ENCODE measurements at regions not wholly inside any gene's neighbourhood (a gene's known extent, or its start where the extent isn't known, plus 50 kb on each side); places are given as distances from the start of the nearest gene placed in this dataset.

DNA sequence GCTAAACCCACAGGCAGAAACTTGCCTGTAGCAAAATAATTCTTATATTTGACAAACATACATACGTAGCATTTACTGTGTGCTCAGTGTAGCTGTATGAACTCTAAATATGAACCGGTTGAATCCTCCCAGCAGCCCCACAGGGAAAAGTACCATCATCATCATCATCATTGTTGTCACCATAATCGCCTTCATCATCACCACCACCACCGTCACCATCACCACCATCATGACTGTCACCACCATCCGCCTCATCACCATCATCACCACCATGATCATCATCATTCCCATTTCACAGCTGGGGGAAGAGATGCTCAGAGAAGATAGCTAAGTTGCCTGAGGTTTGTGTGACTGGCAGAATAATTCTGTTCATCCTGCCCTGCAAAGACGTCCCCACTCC is 81.7 kb downstream of the IRF8 start:
- TF ChIP-seq, protein P1, sequence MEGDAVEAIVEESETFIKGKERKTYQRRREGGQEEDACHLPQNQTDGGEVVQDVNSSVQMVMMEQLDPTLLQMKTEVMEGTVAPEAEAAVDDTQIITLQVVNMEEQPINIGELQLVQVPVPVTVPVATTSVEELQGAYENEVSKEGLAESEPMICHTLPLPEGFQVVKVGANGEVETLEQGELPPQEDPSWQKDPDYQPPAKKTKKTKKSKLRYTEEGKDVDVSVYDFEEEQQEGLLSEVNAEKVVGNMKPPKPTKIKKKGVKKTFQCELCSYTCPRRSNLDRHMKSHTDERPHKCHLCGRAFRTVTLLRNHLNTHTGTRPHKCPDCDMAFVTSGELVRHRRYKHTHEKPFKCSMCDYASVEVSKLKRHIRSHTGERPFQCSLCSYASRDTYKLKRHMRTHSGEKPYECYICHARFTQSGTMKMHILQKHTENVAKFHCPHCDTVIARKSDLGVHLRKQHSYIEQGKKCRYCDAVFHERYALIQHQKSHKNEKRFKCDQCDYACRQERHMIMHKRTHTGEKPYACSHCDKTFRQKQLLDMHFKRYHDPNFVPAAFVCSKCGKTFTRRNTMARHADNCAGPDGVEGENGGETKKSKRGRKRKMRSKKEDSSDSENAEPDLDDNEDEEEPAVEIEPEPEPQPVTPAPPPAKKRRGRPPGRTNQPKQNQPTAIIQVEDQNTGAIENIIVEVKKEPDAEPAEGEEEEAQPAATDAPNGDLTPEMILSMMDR (IDR thresholded peaks at IDR 0.05; ENCODE audit: insufficient read depth, missing control alignments): no peak
- FAIRE-seq: no peak

DNA sequence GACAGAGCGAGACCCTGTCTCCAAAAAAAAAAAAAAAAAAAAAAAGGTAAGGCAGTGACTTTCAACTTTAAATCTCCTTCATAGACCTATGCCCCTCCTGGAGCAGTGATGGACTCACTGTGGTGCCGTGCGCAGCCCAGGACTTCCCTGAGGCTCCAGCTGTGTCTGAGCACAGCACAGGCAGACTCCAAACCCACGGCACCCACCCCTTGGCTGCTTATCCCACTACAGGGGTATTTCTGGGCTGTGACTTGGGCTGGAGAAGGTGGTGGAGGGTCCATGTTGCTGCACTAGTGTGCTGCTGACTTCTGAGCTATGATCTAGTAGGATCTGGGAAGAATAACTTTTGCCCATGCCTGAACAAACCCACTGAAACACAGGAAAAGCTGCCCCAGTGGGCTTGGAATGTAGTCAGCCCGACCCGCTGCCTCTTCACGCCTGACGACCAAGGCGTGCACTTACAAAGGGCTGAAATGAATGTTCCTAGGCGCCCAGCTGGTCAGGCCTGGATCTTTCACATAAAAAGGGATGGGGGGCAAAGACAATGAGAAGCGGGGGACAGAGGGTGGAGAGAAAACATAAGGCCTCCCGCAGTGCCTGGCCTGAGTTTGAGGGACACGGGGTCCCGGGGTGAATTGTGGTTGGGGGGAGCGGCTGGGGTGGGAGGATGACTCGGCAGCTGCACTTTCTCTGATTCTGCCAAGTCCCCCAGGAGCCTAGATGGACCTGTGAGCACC is 83.0 kb downstream of the IRF8 start:
- FAIRE-seq: no peak
- no peak for DNase-seq (ENCODE audit: insufficient read length, low spot score)

More for the DNA sequence above, 81.7 kb downstream of the IRF8 start:
- no peak for DNase-seq (ENCODE audit: insufficient read length, low spot score)

DNA sequence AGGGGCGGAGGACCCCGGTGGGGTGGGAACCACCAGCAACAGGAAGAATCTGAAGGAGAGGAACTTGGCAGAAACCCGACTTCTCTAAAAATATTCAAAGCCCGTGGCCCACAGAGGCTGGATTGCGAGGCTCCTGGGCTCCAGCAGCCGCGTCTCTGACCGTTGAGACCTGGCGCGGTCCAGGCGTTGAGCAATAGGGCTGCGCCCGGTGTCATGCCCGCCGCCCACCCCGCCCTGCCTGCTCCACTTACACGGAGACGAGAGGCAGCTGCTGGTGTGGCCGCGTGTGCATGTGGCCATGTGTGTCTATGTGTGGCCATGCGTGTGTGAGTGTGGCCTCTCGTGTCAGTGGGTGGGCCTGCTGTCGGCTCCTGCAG is 83.6 kb downstream of the IRF8 start:
- FAIRE-seq (no peak), DNase-seq (ENCODE audit: insufficient read length, low spot score) (no peak)
- TF ChIP-seq, protein P1 (IDR thresholded peaks at IDR 0.05; ENCODE audit: insufficient read depth, missing control alignments): no peak

More for the DNA sequence above, 83.0 kb downstream of the IRF8 start:
- TF ChIP-seq, protein P1 (IDR thresholded peaks at IDR 0.05; ENCODE audit: insufficient read depth, missing control alignments): no peak

DNA sequence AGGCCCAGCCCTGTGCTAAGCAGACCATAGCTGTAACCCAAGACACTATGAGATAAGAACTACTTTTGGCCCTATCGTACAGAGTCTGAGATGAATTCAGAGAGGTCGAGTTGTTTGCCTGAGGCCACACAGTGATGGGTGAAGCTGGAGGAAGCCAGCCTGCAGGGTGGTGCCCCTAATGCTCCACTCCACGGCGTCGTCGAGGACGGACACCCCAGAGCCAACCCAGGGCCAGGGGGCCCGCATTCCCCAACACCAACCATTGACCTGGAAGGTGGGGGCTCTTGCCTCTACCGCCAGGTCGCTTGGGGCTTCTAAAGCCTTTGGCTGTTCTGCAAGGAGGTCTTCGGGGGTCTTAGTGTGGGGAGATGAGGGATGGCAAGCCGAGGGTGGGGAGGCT is 84.1 kb downstream of the IRF8 start:
- TF ChIP-seq, protein P1 (IDR thresholded peaks at IDR 0.05; ENCODE audit: insufficient read depth, missing control alignments): no peak
- DNase-seq (ENCODE audit: insufficient read length, low spot score) (no peak), FAIRE-seq (no peak)

DNA sequence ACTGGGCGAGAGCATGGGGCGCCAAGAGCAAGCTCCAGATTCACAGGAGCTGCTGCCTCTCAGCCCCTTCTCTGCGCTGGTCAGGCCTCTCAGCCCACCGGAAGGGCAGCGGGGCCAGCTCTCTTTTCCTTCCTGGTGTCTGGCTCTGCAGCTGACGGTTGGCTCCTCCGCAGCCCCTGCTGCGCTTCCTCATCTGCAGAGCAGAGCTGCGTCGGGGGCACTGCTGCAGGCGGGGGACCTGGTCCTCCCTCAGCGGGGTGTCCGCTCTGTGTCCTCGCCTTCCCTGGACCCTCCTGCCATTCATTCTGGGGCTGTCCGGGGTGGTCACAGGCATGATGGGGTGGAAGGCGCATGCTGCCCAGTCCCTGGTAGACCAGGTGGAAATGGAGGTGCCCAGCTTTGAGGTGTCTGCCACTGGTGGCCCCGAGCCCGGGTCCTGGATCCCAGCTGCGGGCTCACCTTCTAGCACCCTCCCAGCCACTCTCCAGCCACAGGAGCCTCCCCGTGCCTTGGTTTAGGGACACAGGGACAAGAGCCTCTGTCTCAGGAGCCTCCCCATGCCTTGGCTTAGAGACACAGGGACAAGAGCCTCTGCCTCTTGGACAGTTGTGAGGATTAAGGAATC is 84.8 kb downstream of the IRF8 start:
- TF ChIP-seq, protein P1 (IDR thresholded peaks at IDR 0.05; ENCODE audit: insufficient read depth, missing control alignments): no peak
- FAIRE-seq (no peak), DNase-seq (ENCODE audit: insufficient read length, low spot score) (no peak)

DNA sequence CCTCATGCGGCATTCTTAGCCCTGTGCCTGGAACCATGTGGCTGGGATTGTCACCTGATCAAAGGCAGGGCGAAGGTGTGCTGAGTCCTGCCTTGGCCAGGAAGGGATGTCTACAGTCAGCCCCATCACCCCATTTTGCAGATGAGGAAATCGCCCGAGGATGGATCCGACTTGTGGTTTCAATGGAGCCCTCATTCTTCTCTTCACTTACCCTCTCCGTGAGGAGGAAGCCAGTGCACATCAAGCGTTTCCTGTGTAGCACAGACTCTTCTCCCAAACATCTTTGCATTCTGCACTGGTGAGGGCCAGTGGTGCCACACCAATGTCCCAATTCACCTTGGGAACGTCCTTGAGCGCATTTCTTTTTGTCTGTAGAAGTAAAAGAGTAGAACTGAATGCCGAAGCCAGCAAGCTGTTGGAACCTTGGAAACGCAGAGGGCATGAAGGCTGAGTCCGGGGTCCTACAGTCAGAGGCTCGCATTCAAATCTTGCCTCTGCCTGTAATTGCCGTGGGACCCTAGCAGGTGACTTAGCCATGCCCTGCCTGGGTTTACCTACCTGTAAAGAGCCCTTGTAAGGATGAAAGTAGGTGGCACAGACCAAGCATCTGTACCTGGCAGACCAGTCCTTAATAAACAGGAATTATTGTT is 85.4 kb downstream of the IRF8 start:
- TF ChIP-seq, protein P1 (IDR thresholded peaks at IDR 0.05; ENCODE audit: insufficient read depth, missing control alignments): no peak
- no peak for FAIRE-seq
- no peak for DNase-seq (ENCODE audit: insufficient read length, low spot score)
